Bronchial epithelial cell (primary cell): ENCODE measurements at regions not wholly inside any gene's neighbourhood (a gene's known extent, or its start where the extent isn't known, plus 50 kb on each side); places are given as distances from the start of the nearest gene placed in this dataset.

Experiments
- DNase-seq: peaks from one replicate; pipeline ENCODE4 v3.0.0-alpha.2; 2010; ENCODE audit warnings: low read depth
- FAIRE-seq: peaks from 2 replicates; lab custom pipeline; 2011; peaks lifted over from hg19 to GRCh38; lab: Jason Lieb, UNC
- H3K27me3 ChIP-seq: 2 replicates; pipeline ENCODE4 v1.5.1; 2011; ENCODE audit warnings: low read length; ENCODE audit not compliant: control insufficient read depth, insufficient read depth
- H3K36me3 ChIP-seq: 2 replicates; pipeline ENCODE4 v1.5.1; 2011; ENCODE audit warnings: low read length; ENCODE audit not compliant: control insufficient read depth, insufficient read depth
- H3K4me3 ChIP-seq: 2 replicates; pipeline ENCODE4 v1.5.1; 2011; ENCODE audit warnings: mild to moderate bottlenecking, low read depth, low read length, control low read depth
- CTCF ChIP-seq: IDR thresholded peaks from 2 replicates; pipeline ENCODE4 v1.5.1; 2011; ENCODE audit warnings: mild to moderate bottlenecking, moderate library complexity, low read length, control low read depth, inconsistent platforms; ENCODE audit not compliant: insufficient read depth, severe bottlenecking

- FAIRE-seq (no peak), DNase-seq (peak; percentile 82)
- Histone ChIP-seq H3K27me3 (no peaks in the 10 kb centered on the region), H3K4me3 (no peak overlapping the region), H3K36me3 (no peaks in the 10 kb centered on the region)
- no peak for TF ChIP-seq CTCF
These were observed 152.1 kb upstream of the SMLR1 start for GRCh38 chr6:130675072-130675471.

GRCh38 chr6:130676077-130676772, 151.0 kb upstream of the SMLR1 start:
- no peak for TF ChIP-seq CTCF
- H3K27me3 ChIP-seq = no peaks in the 10 kb centered on the region
- H3K36me3 ChIP-seq = no peaks in the 10 kb centered on the region
- H3K4me3 ChIP-seq = no peak overlapping the region
- DNase-seq (no peak), FAIRE-seq (no peak)

GRCh38 chr6:130676773-130677144, 150.4 kb upstream of the SMLR1 start:
- Histone ChIP-seq H3K27me3 (no peaks in the 10 kb centered on the region), H3K4me3 (no peak overlapping the region), H3K36me3 (no peaks in the 10 kb centered on the region)
- no peak for TF ChIP-seq CTCF
- no peak for FAIRE-seq
- DNase-seq = no peak

- Histone ChIP-seq H3K4me3 (no peak overlapping the region), H3K27me3 (no peaks in the 10 kb centered on the region), H3K36me3 (no peaks in the 10 kb centered on the region)
- TF ChIP-seq CTCF = no peak
- FAIRE-seq (no peak), DNase-seq (no peak)
These were observed 149.9 kb upstream of the SMLR1 start for GRCh38 chr6:130677312-130677711.

GRCh38 chr6:130677766-130678165, 149.4 kb upstream of the SMLR1 start:
- H3K27me3 ChIP-seq = no peaks in the 10 kb centered on the region
- no peak for TF ChIP-seq CTCF
- FAIRE-seq = no peak
- no peaks in the 10 kb centered on the region for H3K36me3 ChIP-seq
- DNase-seq = no peak
- H3K4me3 ChIP-seq = no peak overlapping the region

- H3K27me3 ChIP-seq = no peaks in the 10 kb centered on the region
- TF ChIP-seq CTCF = no peak
- FAIRE-seq = no peak
- no peak overlapping the region for H3K4me3 ChIP-seq
- H3K36me3 ChIP-seq = no peaks in the 10 kb centered on the region
- peak; percentile 37 for DNase-seq
These were observed 147.5 kb upstream of the SMLR1 start for GRCh38 chr6:130679684-130680083.
